NCI-H1105 (cell line): ENCODE measurements at regions not wholly inside any gene's neighbourhood (a gene's known extent, or its start where the extent isn't known, plus 50 kb on each side); places are given as distances from the start of the nearest gene placed in this dataset.
"Not testable (repeated sequence)": the region's sequence is repeated elsewhere in the genome, so short reads cannot be mapped to it uniquely, and the experiment has no call there.

Experiments used
- DNase-seq: peaks from one replicate; lab custom pipeline; 2025; lab: John Stamatoyannopoulos, UW

- DNase-seq, result no peak
Measured at GRCh38 chr2:61675204-61675603, 137.0 kb upstream of the XPO1 start.

DNA sequence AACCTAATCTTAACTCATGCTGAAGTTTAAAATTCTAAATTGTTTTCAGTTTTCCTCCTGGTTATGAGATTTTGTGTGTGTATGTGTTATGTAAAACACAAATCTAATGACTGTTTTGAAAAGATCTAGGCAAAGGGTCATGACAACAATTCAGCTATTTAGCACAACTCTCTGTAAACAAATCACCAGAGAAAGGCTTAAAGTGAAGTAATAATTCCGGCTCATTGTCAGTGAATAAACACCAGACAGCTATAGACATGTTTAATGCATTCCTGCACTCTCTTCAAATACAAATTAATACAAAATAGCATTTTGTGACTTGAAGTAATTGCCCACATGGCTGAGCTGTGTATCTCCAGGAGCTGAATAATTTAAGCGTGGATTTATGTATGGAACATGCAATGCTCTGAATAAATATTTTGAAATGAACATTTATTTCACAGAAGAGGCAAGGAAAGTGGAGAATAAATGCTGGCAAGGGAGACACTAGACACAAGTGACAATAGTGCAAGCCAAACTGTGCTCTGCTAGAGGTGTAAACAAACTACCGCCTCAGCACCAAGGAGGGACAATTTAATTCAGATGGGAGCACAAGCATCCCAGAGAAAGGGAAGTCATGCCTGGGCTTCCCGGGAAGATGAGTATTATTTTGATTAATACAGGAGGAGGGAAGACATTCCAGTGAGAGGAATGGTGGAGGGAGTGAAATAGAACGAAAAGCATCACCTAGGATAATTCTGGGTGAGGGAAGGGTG lies 133.6 kb upstream of the XPO1 start:
- DNase-seq, result no peak

DNA sequence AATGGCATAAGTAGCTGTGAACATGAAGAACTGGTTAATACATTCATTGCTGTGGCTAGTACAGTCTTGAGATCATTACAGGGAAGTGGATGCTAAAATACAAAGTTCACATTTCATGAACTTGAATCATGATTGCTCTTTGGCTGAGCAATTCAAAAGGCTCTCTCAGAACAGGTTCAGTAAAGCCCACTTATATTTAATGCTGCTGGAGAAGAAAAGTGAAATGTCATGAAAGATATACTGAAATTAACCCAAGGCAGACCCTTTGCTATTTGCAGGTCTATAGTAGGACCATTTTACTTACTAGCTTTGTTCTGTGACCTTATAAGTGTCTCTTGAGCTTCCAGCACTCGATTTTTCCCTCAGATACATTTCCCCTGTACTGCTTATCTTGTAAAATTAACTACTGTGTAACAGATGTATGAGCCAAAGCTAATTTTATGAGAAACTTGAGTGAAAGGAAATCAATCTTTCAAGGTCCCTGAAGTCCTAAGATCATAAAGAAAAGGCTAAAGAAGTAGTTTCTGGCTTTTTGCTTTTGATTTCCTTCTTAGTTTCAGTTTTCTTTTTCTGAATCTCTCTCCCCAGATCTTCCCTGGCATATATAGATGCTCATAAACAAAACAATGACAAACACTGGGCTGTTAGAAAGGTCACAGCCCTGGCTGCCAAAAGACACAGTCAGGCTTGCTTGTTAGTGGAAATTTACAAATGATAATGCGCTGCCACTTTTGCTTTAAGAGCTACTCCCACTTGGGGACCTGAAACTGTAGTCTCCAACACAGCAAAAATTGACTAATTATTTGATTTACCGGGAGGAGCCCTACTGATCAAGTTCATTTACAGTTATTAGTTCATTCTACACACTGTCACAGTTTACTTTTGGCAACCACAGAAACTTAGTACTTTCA lies 132.7 kb upstream of the XPO1 start:
- DNase-seq, result no peak

DNA sequence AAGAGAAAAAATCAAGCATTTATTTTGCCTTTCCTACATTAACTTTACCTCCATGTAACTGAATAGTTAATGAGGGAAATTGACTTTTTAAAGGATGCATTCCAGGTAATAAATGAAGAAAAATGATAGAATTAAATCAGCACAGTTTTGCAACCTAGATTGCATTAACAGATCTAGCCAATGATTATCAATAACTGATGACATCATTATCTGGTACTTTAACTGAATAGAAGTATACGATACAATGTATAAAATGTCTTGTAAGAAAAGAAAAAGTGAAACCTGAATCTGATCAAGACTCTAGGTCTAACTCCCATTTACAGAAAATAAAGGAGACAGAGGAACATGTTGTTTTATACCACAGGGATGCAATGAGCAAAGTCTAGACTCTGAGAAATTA lies 126.0 kb upstream of the XPO1 start:
- no peak for DNase-seq

DNA sequence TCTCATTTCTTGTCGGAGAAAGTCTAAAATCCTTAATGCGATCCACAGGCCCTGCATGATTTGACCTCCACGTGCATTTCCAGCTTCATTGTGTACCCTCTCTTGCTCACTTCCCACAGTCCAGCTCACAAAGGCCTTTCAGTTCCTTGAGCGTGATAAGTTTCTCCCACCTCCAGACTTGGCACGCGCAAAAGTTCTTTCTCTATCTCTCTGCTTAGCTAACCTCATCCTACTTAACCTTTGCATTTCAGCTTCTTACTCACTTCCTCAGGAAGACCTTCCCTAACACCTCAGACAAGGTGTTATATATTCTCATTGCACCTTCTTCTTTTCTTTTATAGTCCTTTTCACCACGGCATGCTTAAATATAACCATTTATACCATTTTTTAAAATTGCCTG lies 124.8 kb upstream of the XPO1 start:
- DNase-seq, result no peak

DNA sequence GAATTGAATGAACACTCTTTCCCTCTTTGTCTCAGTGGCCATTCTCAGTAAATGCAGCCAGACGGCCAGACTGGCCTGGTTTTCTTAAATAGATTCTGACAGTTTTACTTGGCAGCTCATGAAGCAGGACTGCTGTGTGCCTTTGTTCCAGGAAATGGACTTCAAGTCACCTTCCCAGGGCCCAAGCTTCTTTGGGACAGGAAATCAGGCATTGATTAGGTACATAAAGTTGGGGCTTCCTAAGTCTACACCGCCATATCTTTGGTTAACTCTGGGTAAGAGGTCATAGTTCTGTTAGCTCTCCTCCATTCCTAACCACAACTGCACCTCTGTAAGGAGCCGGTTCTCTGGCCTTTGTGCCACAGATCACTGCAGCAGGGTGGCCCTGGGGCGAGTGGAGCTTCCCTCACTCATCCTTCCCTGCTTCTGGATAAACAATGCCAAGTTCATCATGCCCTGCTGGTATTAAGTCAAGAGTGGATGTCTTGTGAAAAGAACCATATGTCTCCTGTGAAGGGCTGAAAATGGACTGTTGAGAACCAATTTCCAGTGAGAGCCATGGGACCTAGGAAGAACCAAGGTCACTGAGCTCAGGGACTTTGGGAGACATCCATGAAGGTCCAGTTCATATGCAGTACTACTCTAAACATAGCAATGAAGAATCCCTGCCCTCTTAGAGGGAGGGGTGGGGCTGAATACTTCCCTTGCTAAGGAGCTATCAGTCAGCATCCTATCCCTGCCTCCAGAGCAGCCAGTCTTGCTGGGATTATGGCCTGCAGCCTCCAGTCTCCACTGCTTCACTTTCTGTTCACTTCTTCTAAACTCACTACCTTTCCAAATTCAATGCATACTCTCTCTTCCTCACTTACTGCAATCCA lies 122.6 kb upstream of the XPO1 start:
- DNase-seq, result no peak

DNA sequence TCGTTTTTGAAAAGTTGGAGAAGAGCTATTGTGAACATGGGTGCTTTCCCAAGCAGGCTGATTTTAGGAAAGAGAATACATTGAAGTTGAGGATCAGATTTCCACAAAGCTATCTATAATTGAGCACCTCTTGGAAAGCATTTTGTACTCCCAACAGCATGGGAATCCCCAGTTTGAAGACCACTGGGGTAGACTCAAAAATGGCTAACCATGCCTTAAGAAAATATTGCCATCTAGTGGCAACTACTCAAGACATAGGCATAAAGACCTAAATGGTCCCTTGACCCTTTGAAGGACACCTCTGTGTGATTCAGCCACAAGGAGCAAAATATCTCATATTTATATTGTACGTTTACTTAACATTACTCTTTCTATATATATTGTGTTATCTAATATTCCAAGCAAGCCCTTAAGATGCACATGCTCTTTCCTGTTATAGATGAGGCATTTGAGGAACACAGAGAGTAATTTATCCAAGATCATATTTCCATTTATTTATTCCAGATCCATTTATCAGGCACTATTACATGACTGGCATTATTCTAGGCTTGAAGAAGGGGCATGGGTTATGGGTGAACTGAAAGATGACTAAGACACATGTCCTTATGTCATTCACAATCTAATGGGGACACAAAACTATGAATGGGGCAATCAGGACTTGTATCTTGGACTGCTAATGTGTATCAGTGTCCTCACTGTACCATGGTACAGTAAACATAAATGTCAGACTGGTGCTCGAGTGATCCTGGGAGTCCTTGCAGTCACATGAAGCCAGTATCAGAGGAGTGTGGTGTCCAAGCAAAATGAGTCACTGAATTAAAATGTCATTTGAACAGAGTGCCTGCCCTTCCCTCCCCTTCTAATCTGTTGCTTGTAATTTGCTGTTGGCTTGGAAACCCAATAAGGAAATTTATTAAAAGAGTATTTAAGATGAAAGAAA lies 121.0 kb upstream of the XPO1 start:
- DNase-seq, result peak; percentile 2

DNA sequence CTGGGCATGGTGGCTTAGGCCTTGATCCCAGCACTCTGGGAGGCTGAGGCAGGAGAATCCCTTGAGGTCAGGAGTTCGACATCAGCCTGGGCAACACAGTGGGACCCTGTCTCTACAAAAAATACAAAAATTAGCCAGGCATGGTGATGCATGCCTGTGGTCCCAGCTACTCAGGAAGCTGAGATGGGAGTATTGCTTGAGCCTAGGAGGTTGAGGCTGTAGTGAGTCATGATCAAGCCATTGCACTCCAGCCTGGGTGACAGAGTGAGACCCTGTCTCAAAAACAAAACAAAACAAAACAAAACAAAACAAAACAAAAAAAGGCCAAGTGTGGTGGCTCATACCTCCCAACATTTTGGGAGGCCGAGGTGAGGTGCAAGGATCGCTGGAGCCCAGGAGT lies 111.8 kb upstream of the XPO1 start:
- not testable (repeated sequence) for DNase-seq

- DNase-seq, result no peak
Measured at GRCh38 chr2:61649021-61649420, 110.9 kb upstream of the XPO1 start.

GRCh38 chr2:61647044-61647443 lies 108.9 kb upstream of the XPO1 start:
- DNase-seq, result no peak

DNA sequence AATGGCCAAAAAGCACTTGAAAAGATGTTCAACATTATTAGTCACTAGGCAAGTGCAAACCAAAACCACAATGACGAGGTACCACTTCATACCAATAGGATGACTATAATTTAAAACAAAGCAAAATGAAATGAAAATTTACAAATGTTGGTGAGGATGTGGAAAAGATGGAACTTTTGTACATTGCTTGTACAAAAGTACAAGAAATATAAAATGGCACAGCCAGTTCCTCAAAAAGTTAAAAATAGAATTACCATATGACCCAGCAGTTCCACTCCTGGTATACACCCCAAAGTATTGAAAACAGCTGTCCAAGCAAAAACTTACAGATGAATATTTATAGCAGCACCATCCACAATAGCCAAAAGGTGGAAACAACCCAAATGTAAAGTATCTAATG lies 107.8 kb upstream of the XPO1 start:
- no peak for DNase-seq

DNA sequence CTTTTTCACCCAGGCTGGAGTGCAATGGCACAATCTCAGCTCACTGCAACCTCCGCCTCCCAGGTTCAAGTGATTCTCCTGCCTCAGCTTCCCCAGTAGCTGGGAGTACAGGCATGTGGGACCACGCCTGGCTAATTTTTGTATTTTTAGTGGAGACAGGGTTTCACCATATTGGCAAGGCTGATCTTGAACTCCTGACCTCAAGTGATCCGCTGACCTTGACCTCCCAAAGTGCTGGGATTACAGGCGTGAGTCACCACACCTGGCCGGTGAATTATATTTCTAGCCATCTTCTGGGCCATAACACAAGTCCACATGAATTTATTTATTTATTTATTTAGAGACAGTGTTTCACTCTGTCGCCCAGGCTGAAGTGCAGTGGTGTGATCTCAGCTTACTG lies 105.0 kb upstream of the XPO1 start:
- DNase-seq, result not testable (repeated sequence)

GRCh38 chr2:61640406-61640805 lies 102.2 kb upstream of the XPO1 start:
- no peak for DNase-seq

- no peak for DNase-seq
Measured at GRCh38 chr2:61639721-61640120, 101.6 kb upstream of the XPO1 start.

DNA sequence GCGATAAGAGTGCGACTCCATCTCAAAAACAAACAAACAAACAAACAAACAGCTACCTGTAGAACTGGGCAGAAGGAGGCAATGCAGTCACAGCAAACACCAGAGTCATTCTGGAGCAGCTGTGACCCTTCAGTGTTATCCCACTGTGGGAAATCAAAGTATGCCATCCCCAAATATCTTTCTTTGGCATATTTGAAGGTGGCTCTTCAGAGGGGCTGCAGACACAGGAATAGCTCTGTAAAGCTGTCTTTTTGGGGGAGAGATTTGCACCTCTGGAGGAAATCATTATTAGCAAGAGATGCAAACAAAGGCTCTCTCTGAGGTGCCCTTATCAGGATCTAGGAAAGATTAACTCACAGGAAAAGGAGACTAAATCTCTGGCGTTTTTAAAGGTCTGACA lies 98.5 kb upstream of the XPO1 start:
- no peak for DNase-seq

GRCh38 chr2:61634512-61634911 lies 96.4 kb upstream of the XPO1 start:
- no peak for DNase-seq

- DNase-seq, result no peak
Measured at GRCh38 chr2:61633250-61633649, 95.1 kb upstream of the XPO1 start.

GRCh38 chr2:61632276-61633169 lies 94.4 kb upstream of the XPO1 start:
- DNase-seq, result no peak

- no peak for DNase-seq
Measured at GRCh38 chr2:61631321-61631720, 93.2 kb upstream of the XPO1 start.

- DNase-seq, result no peak
Measured at GRCh38 chr2:61626827-61627226, 88.7 kb upstream of the XPO1 start.
